ENCODE measurements at regions not wholly inside any gene's neighbourhood (a gene's known extent, or its start where the extent isn't known, plus 50 kb on each side); places are given as distances from the start of the nearest gene placed in this dataset.
A peak's percentile ranks its signal among the peaks of the same experiment; 100 is the strongest.

- no peak for DNase-seq
Measured at GRCh38 chr5:178808886-178809285, 50.9 kb upstream of the ZNF354B start.

- no peak for DNase-seq
Measured at GRCh38 chr5:178801021-178801420, 58.7 kb upstream of the ZNF354B start.

GRCh38 chr5:178797546-178798440 is 62.0 kb upstream of the ZNF354B start:
- no peak for DNase-seq

GRCh38 chr5:178797101-178797521 is 62.6 kb upstream of the ZNF354B start:
- no peak for DNase-seq

GRCh38 chr5:178796165-178796945 is 63.4 kb upstream of the ZNF354B start:
- DNase-seq: no peak

- DNase-seq: no peak
Measured at GRCh38 chr5:178794433-178794832, 64.0 kb upstream of the ZNF354A start.

GRCh38 chr5:178793696-178794095 is 63.2 kb upstream of the ZNF354A start:
- DNase-seq: no peak

GRCh38 chr5:178793151-178793550 is 62.7 kb upstream of the ZNF354A start:
- DNase-seq: peak; percentile 31

- DNase-seq: no peak
Measured at GRCh38 chr5:178791976-178792375, 61.5 kb upstream of the ZNF354A start.

- DNase-seq: peak; percentile 32
Measured at GRCh38 chr5:178790371-178790770, 59.9 kb upstream of the ZNF354A start.

GRCh38 chr5:178788381-178789085 is 58.1 kb upstream of the ZNF354A start:
- DNase-seq: no peak

- no peak for DNase-seq
Measured at GRCh38 chr5:178787889-178788288, 57.4 kb upstream of the ZNF354A start.

GRCh38 chr5:178786859-178787499 is 56.5 kb upstream of the ZNF354A start:
- no peak for DNase-seq

- no peak for DNase-seq
Measured at GRCh38 chr5:178786417-178786816, 56.0 kb upstream of the ZNF354A start.

- no peak for DNase-seq
Measured at GRCh38 chr5:178785999-178786398, 55.5 kb upstream of the ZNF354A start.

GRCh38 chr5:178784391-178784790 is 53.9 kb upstream of the ZNF354A start:
- DNase-seq: no peak

GRCh38 chr5:178781936-178782335 is 51.5 kb upstream of the ZNF354A start:
- DNase-seq: no peak

GRCh38 chr5:178780581-178781498 is 50.4 kb upstream of the ZNF354A start:
- DNase-seq: no peak
